IMR-90 (cell line): ENCODE measurements at regions not wholly inside any gene's neighbourhood (a gene's known extent, or its start where the extent isn't known, plus 50 kb on each side); places are given as distances from the start of the nearest gene placed in this dataset.

Source experiments
- ATAC-seq: fragments of 200-7000 bp; cut with Tn5 transposase; 2 replicates; pipeline ENCODE4 v1.9.1; 2020; ENCODE audit warnings: low read depth, mild to moderate bottlenecking, moderate library complexity
- BruUV-seq: library from RNA; stranded (reverse); fragments of 400-500 nt; replicated peaks from 2 replicates; lab custom pipeline; 2021; lab: Mats Ljungman, UMichigan
- CTCF ChIA-PET: fragments of 300-600 bp; formaldehyde crosslinking; extraction: SDS; loops from one replicate; lab custom pipeline; 2021; ENCODE audit warnings: antibody characterized with exemption; lab: Yijun Ruan, JAX
- POLR2A ChIA-PET: fragments of 300-600 bp; sonication (Branson Sonifier 250); formaldehyde crosslinking; loops from one replicate; lab custom pipeline; 2022; ENCODE audit warnings: antibody characterized with exemption; ENCODE audit not compliant: unreplicated experiment; lab: Charles Lee
- DNase-seq: peaks from one replicate; pipeline ENCODE4 v3.0.0; 2013
- H2AFZ ChIP-seq: replicated peaks from 2 replicates; pipeline ENCODE3; 2013; ENCODE audit warnings: low read length, mild to moderate bottlenecking; ENCODE audit not compliant: poor library complexity
- H2AK5ac ChIP-seq: 2 replicates; pipeline ENCODE4 v1.6.1; 2013; ENCODE audit warnings: low read depth, low read length, inconsistent platforms
- H2AK9ac ChIP-seq: replicated peaks from 2 replicates; pipeline ENCODE3; 2013; ENCODE audit warnings: mild to moderate bottlenecking, low read depth, low read length, moderate library complexity; ENCODE audit not compliant: poor library complexity
- H2BK120ac ChIP-seq: 2 replicates; pipeline ENCODE4 v1.6.1; 2013; ENCODE audit warnings: low read depth, low read length, inconsistent platforms
- H2BK15ac ChIP-seq: 3 replicates; pipeline ENCODE4 v1.6.1; 2013; ENCODE audit warnings: low read depth, low read length, inconsistent platforms
- H2BK20ac ChIP-seq: 2 replicates; pipeline ENCODE4 v1.6.1; 2013; ENCODE audit warnings: low read depth, mild to moderate bottlenecking, inconsistent platforms, low read length, moderate library complexity
- H2BK5ac ChIP-seq: 2 replicates; pipeline ENCODE4 v1.6.1; 2013; ENCODE audit warnings: mild to moderate bottlenecking, low read depth, low read length, inconsistent platforms; ENCODE audit not compliant: poor library complexity, severe bottlenecking
- H3K14ac ChIP-seq: replicated peaks from 2 replicates; pipeline ENCODE4 v1.6.1; 2013; ENCODE audit warnings: low read depth, low read length, inconsistent platforms
- H3K18ac ChIP-seq: 2 replicates; pipeline ENCODE4 v1.6.1; 2013; ENCODE audit warnings: low read depth, low read length, control low read depth
- H3K23ac ChIP-seq: 2 replicates; pipeline ENCODE4 v1.6.1; 2013; ENCODE audit warnings: low read depth, low read length, inconsistent platforms
- H3K27ac ChIP-seq: 2 replicates; pipeline ENCODE4 v1.5.1; 2013; ENCODE audit warnings: mild to moderate bottlenecking, control low read depth, low read length; ENCODE audit not compliant: insufficient read depth
- H3K27me3 ChIP-seq: 2 replicates; pipeline ENCODE4 v1.6.1; 2013; ENCODE audit warnings: low read length; ENCODE audit not compliant: control insufficient read depth, insufficient read depth
- H3K36me3 ChIP-seq: 2 replicates; pipeline ENCODE4 v1.6.1; 2013; ENCODE audit warnings: low read length, mixed read lengths; ENCODE audit not compliant: control insufficient read depth, insufficient read depth
- H3K4ac ChIP-seq: 2 replicates; pipeline ENCODE4 v1.6.1; 2013; ENCODE audit warnings: low read depth, low read length, inconsistent platforms
- H3K4me1 ChIP-seq: 2 replicates; pipeline ENCODE4 v1.6.1; 2013; ENCODE audit warnings: low read length, mixed read lengths; ENCODE audit not compliant: control insufficient read depth, insufficient read depth
- H3K4me2 ChIP-seq: 2 replicates; pipeline ENCODE4 v1.6.1; 2013; ENCODE audit warnings: low read depth, mild to moderate bottlenecking, control low read depth, low read length, moderate library complexity
- H3K4me3 ChIP-seq: 2 replicates; pipeline ENCODE4 v1.5.1; 2013; ENCODE audit warnings: low read depth, mild to moderate bottlenecking, control low read depth, low read length, moderate library complexity; ENCODE audit not compliant: insufficient read depth
- H3K56ac ChIP-seq: 2 replicates; pipeline ENCODE4 v1.6.1; 2013; ENCODE audit warnings: low read length, inconsistent platforms; ENCODE audit not compliant: insufficient read depth; ENCODE audit errors: extremely low read depth
- H3K79me1 ChIP-seq, 2 experiments: 2 replicates each; pipeline ENCODE4 v1.6.1; 2013; ENCODE audit warnings: low read length in 2 of 2, inconsistent platforms in 1 of 2, low read depth in 1 of 2
- H3K9ac ChIP-seq: 2 replicates; pipeline ENCODE4 v1.6.1; 2013; ENCODE audit warnings: low read depth, low read length, control low read depth
- H3K9me1 ChIP-seq: 2 replicates; pipeline ENCODE4 v1.6.1; 2013; ENCODE audit warnings: low read length, inconsistent platforms; ENCODE audit not compliant: insufficient read depth
- H3K9me3 ChIP-seq: 2 replicates; pipeline ENCODE4 v1.6.1; 2013; ENCODE audit warnings: low read length; ENCODE audit not compliant: control insufficient read depth, insufficient read depth
- H4K20me1 ChIP-seq: 2 replicates; pipeline ENCODE4 v1.6.1; 2013; ENCODE audit warnings: low read length, inconsistent platforms; ENCODE audit not compliant: insufficient read depth
- H4K5ac ChIP-seq: 2 replicates; pipeline ENCODE4 v1.6.1; 2013; ENCODE audit warnings: mild to moderate bottlenecking, low read depth, low read length, control low read depth
- H4K8ac ChIP-seq, 2 experiments: 2 replicates each; pipeline ENCODE4 v1.6.1; 2013; ENCODE audit warnings: low read depth in 2 of 2, low read length in 2 of 2, control low read depth in 1 of 2, inconsistent platforms in 1 of 2
- H4K91ac ChIP-seq: 2 replicates; pipeline ENCODE4 v1.6.1; 2013; ENCODE audit warnings: low read depth, low read length, inconsistent platforms; ENCODE audit not compliant: insufficient read depth
- BHLHE40 ChIP-seq: fragments of 150-350 bp; IDR thresholded peaks from 2 replicates; pipeline ENCODE4 v1.6.1; 2016; ENCODE audit warnings: mild to moderate bottlenecking, low read depth, low read length
- CEBPB ChIP-seq: IDR thresholded peaks from 2 replicates; pipeline ENCODE4 v1.6.1; 2012; ENCODE audit warnings: low read depth, low read length, improper control_type of control experiment
- CHD1 ChIP-seq: IDR thresholded peaks from 2 replicates; pipeline ENCODE4 v1.6.1; 2012; ENCODE audit warnings: low read depth, low read length, improper control_type of control experiment
- CTCF ChIP-seq: conservative IDR thresholded peaks from 2 replicates; pipeline ENCODE4 v1.5.1; 2012; ENCODE audit warnings: mild to moderate bottlenecking, low read depth, low read length, improper control_type of control experiment
- ELK1 ChIP-seq: fragments of 150-350 bp; IDR thresholded peaks from 2 replicates; pipeline ENCODE4 v1.6.1; 2016; ENCODE audit warnings: low read depth, mild to moderate bottlenecking, low read length, moderate library complexity, borderline replicate concordance
- FOS ChIP-seq: fragments of 150-350 bp; IDR thresholded peaks from 2 replicates; pipeline ENCODE4 v1.6.1; 2016; ENCODE audit warnings: low read depth, low read length
- MAFK ChIP-seq: IDR thresholded peaks from 2 replicates; pipeline ENCODE4 v1.6.1; 2012; ENCODE audit warnings: low read depth, low read length, improper control_type of control experiment
- MAZ ChIP-seq: IDR thresholded peaks from 2 replicates; pipeline ENCODE4 v1.6.1; 2012; ENCODE audit warnings: low read depth, mild to moderate bottlenecking, low read length, improper control_type of control experiment, moderate library complexity, borderline replicate concordance
- MXI1 ChIP-seq: IDR thresholded peaks from 2 replicates; pipeline ENCODE4 v1.6.1; 2012; ENCODE audit warnings: low read depth, mild to moderate bottlenecking, low read length, moderate library complexity, borderline replicate concordance
- NFE2L2 ChIP-seq: fragments of 150-350 bp; IDR thresholded peaks from 2 replicates; pipeline ENCODE4 v1.6.1; 2016; ENCODE audit warnings: low read depth, mild to moderate bottlenecking, low read length
- POLR2A ChIP-seq: IDR thresholded peaks from 2 replicates; pipeline ENCODE4 v1.6.1; 2012; ENCODE audit warnings: mild to moderate bottlenecking, low read depth, low read length
- RAD21 ChIP-seq: IDR thresholded peaks from 2 replicates; pipeline ENCODE4 v1.6.1; 2012; ENCODE audit warnings: low read length, improper control_type of control experiment
- RCOR1 ChIP-seq: IDR thresholded peaks from 2 replicates; pipeline ENCODE4 v1.6.1; 2012; ENCODE audit warnings: mild to moderate bottlenecking, low read length, improper control_type of control experiment; ENCODE audit not compliant: insufficient replicate concordance
- RFX5 ChIP-seq: IDR thresholded peaks from 2 replicates; pipeline ENCODE4 v1.8.0; 2012; ENCODE audit warnings: low read depth, mild to moderate bottlenecking, low read length, moderate library complexity
- SMC3 ChIP-seq: fragments of 150-350 bp; IDR thresholded peaks from 2 replicates; pipeline ENCODE4 v1.6.1; 2016; ENCODE audit warnings: low read depth, mild to moderate bottlenecking, antibody characterized with exemption, low read length, moderate library complexity
- USF2 ChIP-seq: fragments of 150-350 bp; IDR thresholded peaks from 2 replicates; pipeline ENCODE4 v1.6.1; 2017; ENCODE audit warnings: mild to moderate bottlenecking, antibody characterized with exemption, low read length, low read depth
- WGBS, 2 experiments: methylation state at CpG; one replicate each; pipeline versions ENCODE4 v1.1.5 to v1.1.7; 2013; ENCODE audit warnings: missing lambda C conversion rate in 2 of 2; ENCODE audit not compliant: insufficient read length in 1 of 2; ENCODE audit errors: extremely low coverage in 2 of 2; 5-methylcytosine and 5-hydroxymethylcytosine counted together
- dilution Hi-C: fragments of 300-500 bp; cut with HindIII; formaldehyde crosslinking; loops from one replicate; pipeline ENCODE4 v1.14.3; 2018; ENCODE audit warnings: low sequenced_read_pairs; ENCODE audit not compliant: unreplicated experiment
- in situ Hi-C: fragments of 300-500 bp; cut with MboI; formaldehyde crosslinking; loops from 3 replicates; pipeline ENCODE4 v1.14.3; 2019; ENCODE audit warnings: low sequenced_read_pairs, inconsistent platforms, mixed read lengths
- intact Hi-C: fragments of 100-400 bp; cut with micrococcal nuclease; formaldehyde crosslinking; loops from 2 replicates; pipeline ENCODE4 v1.10.0; 2022

GRCh38 chr13:106772006-106772601, 204.2 kb upstream of the ARGLU1 start:
- Histone ChIP-seq H3K9ac (no peak overlapping the region), H2AK5ac (no peak overlapping the region), H3K9me1 (no peaks in the 10 kb centered on the region), H3K14ac (no peak overlapping the region), H2AFZ (no peak overlapping the region), H2BK20ac (no peak overlapping the region), H3K4me1 (no peaks in the 10 kb centered on the region), H3K4me3 (no peak overlapping the region), H3K4me2 (no peak overlapping the region), H2BK15ac (no peak overlapping the region), H4K5ac (no peak overlapping the region), H2BK120ac (no peak overlapping the region), H2BK5ac (no peak overlapping the region), H3K9me3 (no peaks in the 10 kb centered on the region), H3K36me3 (no peaks in the 10 kb centered on the region), H3K23ac (no peak overlapping the region), H2AK9ac (no peak overlapping the region), H4K91ac (no peak overlapping the region), H3K56ac (no peak overlapping the region), H3K4ac (no peak overlapping the region), H3K27me3 (no peaks in the 10 kb centered on the region), H4K20me1 (no peaks in the 10 kb centered on the region), H4K8ac (no peak overlapping the region), H3K18ac (no peak overlapping the region), H3K27ac (no peak overlapping the region), H3K79me1 (no peaks in the 10 kb centered on the region)
- ChIA-PET CTCF (no interaction called here), POLR2A (no interaction called here)
- ATAC-seq = no peak
- dilution Hi-C loops (no loop called here), intact Hi-C loops (no loop called here), in situ Hi-C loops (no loop called here)
- BruUV-seq = no TSS peak
- no peak for DNase-seq
- TF ChIP-seq RCOR1 (no peak), NFE2L2 (no peak), MAZ (no peak), RAD21 (no peak), ELK1 (no peak), CEBPB (no peak), SMC3 (no peak), CTCF (no peak), POLR2A (no peak), USF2 (no peak), MXI1 (no peak), CHD1 (no peak), BHLHE40 (no peak), RFX5 (no peak), FOS (no peak), MAFK (no peak)
- 17% methylated on average over 4 of the region's 6 CpGs; no CpG with 5 or more reads in 1 of the 2 experiments for WGBS, 2 experiments
